NCI-H526 (cell line): ENCODE measurements at regions not wholly inside any gene's neighbourhood (a gene's known extent, or its start where the extent isn't known, plus 50 kb on each side); places are given as distances from the start of the nearest gene placed in this dataset.

ENCODE experiments used
- DNase-seq, 2 experiments: peaks; one replicate each; lab custom pipeline; 2025; lab: John Stamatoyannopoulos, UW

DNA sequence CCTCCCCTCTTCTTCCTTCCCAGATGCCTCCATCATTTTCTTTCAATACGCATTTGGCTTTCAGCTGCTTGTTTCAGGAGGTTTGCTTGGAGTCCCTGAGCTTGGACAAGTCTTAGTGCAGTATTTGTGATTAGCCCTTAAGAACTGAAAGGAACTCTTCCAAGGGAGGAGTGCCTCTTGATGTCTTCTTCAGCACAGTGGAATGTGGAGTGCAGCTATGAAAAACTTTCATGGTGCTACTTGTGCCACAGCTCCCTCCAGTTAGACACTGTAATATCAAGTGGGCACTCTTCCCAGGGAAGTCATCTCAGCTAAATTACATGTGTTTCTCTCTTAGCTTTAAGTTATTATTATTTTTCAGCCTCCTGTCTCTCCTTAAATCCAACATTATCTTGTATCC, 173.1 kb downstream of the NECTIN3 start:
- no peak for DNase-seq

DNA sequence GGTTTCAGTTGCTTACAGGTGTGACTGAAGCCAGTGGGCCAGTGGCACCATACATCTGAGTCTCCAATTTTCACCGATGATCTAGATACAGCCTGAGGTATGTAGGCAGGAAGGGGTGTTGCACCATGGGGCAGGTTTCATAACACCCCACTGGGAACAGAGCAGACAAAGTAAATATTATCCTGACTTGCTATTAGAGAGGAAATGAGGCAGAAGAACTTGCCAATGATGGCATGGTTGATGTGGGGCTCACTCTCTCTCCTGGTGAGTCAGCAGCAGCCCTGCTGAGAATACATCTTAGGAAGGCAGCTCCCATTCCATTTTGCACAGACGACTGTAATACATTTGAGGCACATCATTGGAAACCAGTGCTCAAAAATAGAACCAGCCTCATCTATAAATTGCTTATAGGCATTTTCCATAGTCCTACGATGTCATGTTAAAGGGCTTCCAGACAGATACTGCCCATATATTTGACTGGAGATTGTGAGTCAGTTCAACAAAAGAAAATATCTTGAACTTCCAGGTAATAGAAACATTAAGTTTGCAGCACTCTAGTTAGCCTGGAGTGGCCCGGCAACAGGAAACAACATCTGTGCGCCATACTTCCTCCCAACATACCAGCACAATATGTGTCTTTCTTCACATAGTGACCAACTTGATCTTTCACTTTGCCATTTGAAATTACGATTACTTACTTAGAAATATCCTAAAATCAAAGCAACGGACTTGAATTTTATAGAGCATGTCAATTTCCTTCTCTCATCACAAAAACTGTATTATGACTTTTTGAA, 175.5 kb downstream of the NECTIN3 start:
- no peak for DNase-seq

DNA sequence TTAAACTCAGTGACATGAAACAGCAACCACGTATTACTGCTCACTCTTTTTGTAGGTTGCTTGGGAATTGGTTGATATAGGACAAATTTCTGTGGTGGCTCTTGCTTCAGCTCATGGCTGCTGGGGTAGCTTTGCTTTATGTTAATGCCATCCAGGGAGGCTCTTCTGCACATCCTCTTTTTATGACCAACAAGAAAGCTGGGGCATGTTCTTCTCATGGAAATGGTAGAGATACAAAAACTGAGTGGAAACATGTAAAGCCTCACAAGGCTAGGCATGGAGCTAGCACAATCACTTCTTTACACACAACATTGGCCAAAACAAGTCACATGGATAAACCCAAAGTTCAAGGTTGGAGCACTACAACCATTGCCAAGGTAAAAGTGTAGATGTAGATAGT, 176.8 kb downstream of the NECTIN3 start:
- DNase-seq: no peak

DNA sequence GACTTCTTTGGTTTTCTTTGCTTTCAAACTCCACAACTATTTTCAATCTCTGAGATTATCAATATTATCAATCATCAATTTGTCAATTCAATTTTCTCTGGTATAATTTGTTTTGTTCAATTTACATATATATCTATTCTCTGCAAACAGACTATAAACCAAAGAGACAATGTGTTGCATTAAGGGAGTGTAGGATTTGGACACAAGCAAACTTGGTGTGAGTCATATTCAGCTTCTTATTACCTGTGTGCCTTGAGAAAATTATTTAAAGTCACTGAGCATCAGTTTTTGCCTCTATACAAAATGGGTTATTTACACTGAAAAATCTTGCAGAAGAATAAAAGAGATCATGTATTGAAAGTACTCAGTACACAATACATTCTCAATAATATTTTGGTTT, 177.8 kb downstream of the NECTIN3 start:
- DNase-seq: no peak

DNA sequence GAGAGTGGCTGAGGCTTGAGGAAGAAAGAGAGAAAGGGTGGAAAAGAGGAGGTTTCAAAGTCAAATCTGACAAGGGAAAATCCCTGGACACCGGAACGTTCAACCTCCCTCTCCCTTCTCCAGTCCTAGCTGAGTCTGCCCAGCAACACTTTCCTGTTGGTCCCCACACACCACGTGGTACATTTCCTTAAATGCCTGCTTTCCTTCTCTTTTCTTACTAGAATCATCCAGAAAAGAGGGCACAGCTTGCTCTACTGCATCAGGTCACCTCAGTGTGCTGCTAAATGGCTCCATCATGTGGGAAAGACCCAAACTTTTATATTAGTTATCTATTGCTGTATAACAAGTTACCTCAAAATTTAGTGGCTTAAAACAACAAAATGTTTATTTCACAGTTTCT, 181.2 kb downstream of the NECTIN3 start:
- DNase-seq: no peak

DNA sequence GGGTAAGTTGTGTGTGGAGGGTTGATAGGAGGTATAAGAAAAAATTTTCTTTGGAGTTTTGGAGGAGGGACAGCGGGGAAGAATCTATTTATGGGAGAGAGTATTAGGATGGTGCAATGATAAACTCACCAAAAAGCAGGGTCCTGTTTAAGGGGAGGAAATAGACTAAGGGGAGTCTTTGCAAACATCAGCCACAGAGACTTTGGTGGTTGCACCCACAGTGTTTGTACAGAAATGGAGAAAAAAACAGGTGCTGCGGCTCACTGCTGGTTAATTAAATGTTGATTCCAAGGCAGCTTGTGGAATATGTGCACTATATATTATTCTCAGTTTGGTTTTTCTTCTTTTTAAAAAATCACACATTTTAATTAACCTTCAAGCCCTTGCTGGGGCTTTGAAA, 182.1 kb downstream of the NECTIN3 start:
- DNase-seq: no peak

DNA sequence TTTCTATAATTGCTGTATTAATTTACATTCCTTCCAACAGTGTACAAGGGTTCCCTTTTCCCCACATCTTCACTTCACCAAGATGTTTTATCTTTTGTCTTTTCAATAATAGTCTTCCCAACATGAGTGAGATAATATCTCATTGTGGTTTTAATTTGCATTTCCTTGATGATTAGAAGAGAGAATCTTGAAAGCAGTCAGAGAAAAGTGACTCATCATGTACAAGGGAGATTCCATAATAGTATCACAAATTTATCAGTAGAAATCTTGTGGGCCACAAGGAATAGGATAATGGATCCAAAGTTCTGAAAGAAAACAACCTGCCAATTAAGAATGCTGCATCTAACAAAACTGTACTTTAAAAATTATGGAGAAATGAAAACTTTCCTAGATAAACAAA, 189.3 kb downstream of the NECTIN3 start:
- no peak for DNase-seq

DNA sequence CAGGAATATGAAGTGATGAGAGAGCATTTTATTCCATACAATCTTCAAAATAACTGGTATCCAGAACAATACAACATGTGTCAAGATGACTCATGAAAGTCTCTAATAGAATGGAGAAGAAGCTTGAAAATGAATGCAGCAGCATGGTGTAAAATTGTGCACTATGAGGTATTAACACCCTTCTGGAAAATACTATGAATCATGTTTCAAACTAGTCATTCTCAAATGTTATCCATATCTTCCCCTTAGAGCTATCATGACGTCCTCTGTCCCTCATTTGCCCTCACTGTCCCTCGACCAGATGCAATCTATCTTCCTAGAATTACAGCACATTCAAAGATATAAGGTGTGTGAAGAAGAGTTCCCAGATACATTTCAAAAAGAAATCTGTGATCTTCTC, 198.2 kb downstream of the NECTIN3 start:
- no peak for DNase-seq

DNA sequence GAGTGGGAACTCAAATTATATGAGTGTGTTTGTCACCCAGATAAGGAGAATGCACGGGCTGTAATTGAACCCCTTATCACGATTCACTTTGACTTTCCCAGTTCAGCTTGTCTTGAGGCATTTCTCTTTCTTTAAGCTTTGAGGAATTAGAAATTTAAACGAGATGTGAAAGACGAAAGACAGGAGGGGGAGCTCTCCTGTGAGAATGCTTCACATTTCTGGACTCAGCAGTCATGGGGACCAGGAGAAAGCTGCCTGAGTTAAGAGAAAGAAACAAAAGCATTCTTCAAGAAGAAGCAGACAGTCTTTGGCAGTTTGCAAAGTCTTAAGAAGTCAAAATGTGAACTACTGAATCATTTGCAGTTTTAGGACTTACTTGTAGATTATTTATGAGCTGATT, 205.6 kb downstream of the NECTIN3 start:
- DNase-seq: no peak

DNA sequence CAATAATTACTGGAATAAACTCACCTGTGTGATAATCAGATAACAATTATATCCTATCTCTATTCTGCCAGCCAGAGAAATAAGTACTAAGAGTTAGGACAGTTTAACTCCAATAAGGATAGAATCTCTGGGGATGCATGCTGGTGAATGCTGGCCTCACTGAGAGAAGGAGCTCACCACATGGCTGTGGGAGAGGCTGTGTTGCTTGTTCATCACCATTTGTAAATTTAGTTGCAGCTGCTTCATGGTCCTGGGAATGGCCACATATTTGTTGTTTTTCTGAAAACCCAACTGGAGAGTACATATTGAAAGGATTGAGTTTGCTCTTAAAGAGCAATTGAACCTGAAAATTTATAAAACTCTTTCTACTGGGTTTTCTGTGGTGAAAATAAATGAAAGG, 207.3 kb downstream of the NECTIN3 start:
- DNase-seq: no peak

DNA sequence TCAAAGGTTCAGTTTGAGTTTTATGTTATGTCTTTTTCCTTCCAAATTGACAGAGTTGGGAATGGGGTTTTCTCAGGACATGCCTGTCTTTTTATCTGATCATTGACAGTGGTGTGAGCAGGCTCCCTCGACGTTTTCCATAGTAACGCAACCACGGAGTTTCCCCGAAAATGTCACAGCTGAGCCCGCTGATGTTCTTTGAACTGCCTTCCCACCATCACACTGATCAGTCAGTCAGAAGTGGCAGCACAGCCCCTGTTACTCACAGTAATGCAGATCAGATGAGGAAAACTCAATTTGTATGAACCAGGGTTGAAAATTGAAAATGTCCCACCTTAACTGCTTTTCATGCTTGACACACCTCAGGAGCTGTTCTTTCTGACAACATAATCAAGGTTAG, 210.4 kb downstream of the NECTIN3 start:
- DNase-seq: no peak

DNA sequence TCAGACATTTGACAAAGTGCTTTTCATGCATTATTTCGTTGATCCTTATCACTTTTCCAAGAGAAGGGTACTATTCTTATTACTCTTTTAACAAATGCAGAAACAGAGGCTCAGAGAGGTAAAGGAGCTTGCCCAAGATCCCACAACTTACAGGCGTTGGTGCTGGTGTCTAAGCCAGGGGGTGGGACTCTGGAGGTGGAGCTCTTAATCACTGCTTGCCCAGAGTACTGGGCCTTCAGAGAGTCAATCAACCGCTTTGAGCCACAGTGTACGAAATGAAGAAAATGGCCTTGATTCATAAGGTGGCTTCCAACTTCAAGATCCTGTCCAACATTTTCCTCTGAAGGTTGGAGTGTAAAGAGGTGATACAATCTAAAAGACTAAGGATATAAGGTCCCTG, 211.5 kb downstream of the NECTIN3 start:
- no peak for DNase-seq

DNA sequence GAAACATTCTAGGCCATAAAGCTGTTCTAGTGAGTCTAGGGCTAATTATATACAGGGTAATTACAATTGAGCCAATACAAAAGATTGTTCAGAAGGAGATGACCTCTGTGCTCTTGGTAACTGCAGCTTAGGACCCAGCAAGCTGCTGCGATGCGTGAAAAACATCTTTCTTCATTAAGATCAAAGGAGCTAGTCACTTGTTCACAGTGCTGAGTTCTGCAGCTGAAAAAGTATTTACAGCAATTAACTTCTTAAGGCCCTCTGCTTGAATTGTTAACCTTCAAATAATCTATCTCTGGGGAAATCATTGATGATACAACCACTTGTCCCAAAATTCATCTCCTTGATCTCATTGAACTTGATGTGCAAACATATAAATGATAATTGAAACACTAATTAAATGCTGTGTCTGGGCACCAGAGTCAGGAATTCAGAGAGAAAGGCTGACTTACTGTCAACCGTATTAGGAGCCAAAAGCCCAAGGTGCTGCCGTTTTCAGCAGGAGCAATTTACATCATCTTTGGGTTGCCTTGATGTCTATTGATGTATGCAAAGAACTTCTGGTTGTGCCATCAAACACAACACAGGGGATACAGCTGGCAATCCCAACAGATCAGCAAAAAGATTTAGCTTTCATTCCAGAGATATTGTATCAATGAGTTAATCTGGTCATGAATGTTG, 213.0 kb downstream of the NECTIN3 start:
- peak; percentile 74 to 80 for DNase-seq

DNA sequence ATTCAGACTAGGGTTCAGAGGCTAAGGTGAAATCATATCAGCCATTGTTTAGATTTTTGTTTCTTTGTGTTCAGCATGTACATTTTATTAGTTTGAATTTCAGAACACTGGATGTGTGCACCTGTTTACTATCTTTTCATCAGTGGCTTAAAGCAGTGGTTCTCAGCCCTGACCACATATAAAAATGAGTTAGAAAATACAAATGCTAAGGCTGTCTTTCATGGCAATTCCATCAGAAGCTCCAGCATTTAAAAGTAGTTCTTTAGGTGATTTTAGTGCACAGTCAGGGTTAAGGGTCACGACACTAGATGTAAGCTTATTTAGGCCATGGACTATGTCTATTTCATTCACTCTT, 213.5 kb downstream of the NECTIN3 start:
- no peak for DNase-seq

DNA sequence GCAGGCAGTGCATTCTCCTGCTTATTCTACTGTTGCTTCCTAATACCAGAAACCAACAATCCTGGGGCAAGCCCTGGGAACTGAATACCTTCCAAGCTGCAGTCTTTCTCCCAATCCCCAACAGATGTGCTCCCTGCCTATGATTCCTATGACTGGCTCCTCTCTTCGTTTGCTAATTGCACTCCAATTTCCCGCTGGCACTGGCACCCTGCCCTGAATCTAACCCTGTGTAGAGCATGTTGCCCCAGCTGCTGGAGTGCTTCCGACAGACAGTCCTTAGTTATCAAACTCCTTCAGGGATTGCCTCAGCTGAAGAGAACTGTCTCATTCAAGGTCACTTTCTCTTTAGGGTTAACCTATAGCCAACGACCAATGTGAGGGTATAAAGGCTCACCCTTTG, 214.1 kb downstream of the NECTIN3 start:
- peak in 1 of 2 experiments; percentile 12 for DNase-seq

DNA sequence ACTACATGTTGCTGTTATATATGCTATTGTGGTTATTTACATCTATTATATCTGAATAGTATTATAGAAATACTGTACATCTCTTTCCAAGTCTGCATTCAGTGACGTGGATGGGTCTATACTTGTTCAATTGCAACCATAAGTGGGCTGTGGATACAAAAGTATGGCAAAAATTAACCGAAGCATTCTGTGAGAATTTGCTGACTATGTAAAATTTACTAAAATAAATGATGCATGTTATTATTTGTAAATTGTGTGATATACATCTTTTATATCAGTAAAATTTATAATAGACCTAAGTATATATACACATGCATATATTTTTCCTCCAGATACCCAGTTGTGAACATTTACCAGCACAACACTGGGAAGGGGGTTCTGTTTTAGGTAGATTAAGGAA, 215.1 kb downstream of the NECTIN3 start:
- no peak for DNase-seq

DNA sequence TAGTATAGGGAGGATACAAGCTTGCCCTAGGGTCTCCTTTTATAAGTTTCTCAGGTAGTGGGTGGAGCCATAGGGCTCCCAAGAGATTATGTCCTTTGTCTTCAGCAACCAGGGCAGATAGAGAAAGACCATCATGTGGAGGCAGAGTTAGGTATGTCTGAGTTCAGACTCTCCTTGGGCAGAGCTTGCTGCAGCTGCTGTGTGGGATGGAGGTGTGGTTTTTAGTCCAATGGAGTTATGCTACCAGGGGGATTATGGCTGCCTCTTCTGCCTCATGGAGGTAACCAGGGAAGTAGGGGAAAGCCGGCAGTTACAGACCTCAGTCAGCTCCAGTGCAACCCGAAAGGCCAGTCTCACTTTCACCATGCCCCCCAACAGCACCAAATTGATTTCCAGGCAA, 220.5 kb downstream of the NECTIN3 start:
- no peak for DNase-seq

DNA sequence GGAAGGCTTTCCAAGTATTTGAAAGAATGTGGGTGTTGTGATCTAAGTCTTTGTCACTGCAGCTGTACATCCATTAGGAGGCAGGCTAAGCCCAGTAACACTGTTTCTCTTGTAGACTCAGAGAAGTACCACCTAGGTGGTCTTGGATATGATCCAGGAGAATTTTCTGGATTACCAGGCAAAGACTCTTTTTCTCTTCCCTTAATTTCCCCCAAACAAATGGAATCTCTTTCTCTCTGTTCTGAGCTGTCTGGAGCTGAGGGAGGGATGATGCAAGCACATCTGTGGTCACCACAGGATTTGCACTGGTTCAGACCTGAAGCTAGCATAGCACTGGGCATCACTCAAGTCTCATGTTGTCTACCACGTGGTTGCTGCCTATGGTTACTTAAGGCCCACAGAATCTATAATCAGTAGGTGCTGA, 227.6 kb downstream of the NECTIN3 start:
- no peak for DNase-seq

DNA sequence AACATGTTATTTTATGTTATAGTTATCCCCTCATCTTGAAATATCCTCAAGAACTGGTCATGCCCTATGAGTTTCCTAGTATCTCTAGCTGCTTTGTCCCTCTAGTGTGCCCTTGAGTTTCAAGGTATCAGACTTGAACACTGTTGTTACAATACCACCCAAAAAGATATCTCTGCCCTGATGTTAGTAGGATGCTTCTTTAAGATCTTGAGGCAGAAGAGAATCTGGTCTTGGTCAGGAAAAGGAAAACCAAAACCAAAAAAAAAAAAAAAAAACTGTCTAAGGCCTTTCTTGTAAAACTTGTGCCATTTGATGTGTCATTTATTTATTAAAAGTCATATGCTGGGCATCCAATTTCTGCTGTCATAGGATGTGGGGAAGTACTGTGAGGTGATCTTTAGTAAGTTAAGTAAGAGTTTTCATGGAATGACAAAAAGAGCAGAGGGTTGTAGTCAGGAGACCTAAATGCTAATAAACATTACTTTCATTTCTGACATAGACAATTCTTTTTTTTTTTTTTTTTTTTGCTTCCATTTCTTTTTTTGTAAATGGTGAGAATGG, 229.7 kb downstream of the NECTIN3 start:
- no peak for DNase-seq

DNA sequence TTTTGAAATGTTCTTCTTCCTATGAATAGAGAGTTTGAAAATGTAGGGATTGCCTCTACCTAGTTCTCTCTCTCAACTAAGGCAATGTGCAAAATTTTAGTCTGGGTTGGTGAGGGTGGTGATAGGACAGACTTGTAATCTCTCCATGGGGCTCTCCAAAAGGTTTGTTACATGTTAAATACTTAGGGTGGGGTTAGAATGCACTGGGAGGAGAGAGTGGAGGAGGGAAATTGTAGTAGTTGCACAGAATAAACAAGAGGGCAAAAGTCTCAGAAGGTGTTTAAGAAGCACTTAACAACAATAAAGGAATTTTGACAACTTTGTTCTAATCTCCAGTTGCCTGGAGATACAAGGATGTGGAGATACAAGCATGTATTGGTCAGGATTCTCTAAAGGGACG, 230.4 kb downstream of the NECTIN3 start:
- DNase-seq: no peak

DNA sequence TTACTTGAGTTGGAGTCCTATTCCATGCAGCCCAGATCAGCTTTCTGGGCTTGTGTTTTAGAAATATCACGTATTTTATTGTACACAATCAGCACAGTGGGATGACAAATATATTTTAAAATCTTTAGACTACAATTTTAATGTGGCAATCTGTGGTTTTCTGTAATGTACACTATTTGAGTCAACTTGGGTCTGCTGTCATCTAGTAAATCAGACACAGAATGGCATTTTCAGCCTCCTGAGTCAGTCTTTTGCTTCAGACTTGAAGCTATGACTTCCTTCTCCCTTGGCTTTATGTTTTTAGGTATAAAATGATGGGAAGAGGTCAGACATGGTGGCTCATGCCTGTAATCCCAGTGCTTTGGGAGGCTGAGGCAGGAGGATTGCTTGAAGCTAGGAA, 232.1 kb downstream of the NECTIN3 start:
- DNase-seq: no peak

DNA sequence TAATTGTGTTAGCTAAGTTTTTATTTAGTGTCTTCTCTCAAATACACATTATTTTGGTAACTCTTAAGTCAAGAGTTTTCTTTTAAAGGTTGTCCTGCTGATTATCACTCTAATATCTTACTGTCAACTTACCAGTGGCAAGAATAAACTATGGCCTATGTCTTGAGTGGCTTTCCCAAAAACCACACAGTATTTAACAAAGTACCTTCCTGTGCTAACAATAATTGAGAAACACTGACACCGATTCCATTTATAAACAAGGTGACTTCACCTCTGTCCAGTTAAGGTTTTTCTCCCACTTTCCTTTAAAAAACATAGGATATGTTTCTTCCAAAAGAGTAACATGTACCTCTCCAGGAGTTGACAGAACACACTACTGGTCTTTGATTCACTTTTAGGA, 234.3 kb upstream of the CD96 start:
- DNase-seq: no peak

DNA sequence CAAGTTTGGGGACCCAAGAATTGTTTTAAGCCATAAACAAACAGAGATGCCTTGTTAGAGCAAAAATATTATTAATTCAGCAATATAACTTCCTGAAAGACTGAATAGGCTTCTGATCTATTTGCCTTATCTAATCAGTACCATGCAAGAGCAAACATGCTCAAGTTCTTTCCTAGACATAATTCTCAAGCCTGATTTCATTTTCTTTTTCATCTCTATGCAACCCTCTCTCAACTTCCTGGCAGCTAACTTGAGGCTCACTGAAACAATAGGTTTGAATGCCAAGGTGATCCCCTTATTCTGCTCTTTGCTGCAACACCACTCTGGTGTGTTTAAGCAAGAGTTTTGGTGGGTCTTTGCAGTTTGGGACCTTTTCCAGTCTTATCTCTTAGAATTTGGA, 230.9 kb upstream of the CD96 start:
- no peak for DNase-seq
